ENCODE measurements at regions not wholly inside any gene's neighbourhood (a gene's known extent, or its start where the extent isn't known, plus 50 kb on each side); places are given as distances from the start of the nearest gene placed in this dataset.

GRCh38 chrX:2589186-2590020 lies 88.6 kb upstream of the DHRSX start:
- Mint-ChIP-seq H3K27ac (no peak overlapping the region), H3K4me1 (peaks cover 13% of the 10 kb centered on the region), H3K9me3 (no peaks in the 10 kb centered on the region), H3K4me3 (no peak overlapping the region), H3K27me3 (peaks cover 12% of the 10 kb centered on the region), H3K36me3 (ENCODE audit: low read depth) (no peaks in the 10 kb centered on the region)
- intact Hi-C loops (cut with micrococcal nuclease), result loop anchor here (5.0 kb wide), 1 partner anchor 997 kb away; the partner anchor contains the start of gene AKAP17A
- no peak for DNase-seq

- H3K27ac Mint-ChIP-seq, result no peak overlapping the region
- H3K36me3 Mint-ChIP-seq (ENCODE audit: low read depth), result no peaks in the 10 kb centered on the region
- H3K4me3 Mint-ChIP-seq, result no peak overlapping the region
- H3K9me3 Mint-ChIP-seq, result no peaks in the 10 kb centered on the region
- H3K27me3 Mint-ChIP-seq, result peaks cover 15% of the 10 kb centered on the region
- peaks cover 9% of the 10 kb centered on the region for H3K4me1 Mint-ChIP-seq
- DNase-seq, result no peak
- intact Hi-C loops (cut with micrococcal nuclease), result no loop called here
Observed at GRCh38 chrX:2588049-2588448, 87.3 kb upstream of the DHRSX start.

GRCh38 chrX:2587146-2587545 lies 86.4 kb upstream of the DHRSX start:
- H3K9me3 Mint-ChIP-seq, result no peaks in the 10 kb centered on the region
- intact Hi-C loops (cut with micrococcal nuclease), result no loop called here
- H3K4me1 Mint-ChIP-seq, result peaks cover 4% of the 10 kb centered on the region
- peaks cover 23% of the 10 kb centered on the region for H3K27me3 Mint-ChIP-seq
- no peak for DNase-seq
- no peak overlapping the region for H3K4me3 Mint-ChIP-seq
- no peaks in the 10 kb centered on the region for H3K36me3 Mint-ChIP-seq (ENCODE audit: low read depth)
- no peak overlapping the region for H3K27ac Mint-ChIP-seq

- Mint-ChIP-seq H3K4me1 (peaks cover 3% of the 10 kb centered on the region), H3K27me3 (peaks cover 35% of the 10 kb centered on the region), H3K36me3 (ENCODE audit: low read depth) (no peaks in the 10 kb centered on the region), H3K4me3 (no peak overlapping the region), H3K27ac (no peak overlapping the region), H3K9me3 (no peaks in the 10 kb centered on the region)
- intact Hi-C loops (cut with micrococcal nuclease), result no loop called here
- DNase-seq, result no peak
Observed at GRCh38 chrX:2585158-2585470, 84.3 kb upstream of the DHRSX start.

- H3K27me3 Mint-ChIP-seq, result peaks cover 35% of the 10 kb centered on the region
- H3K36me3 Mint-ChIP-seq (ENCODE audit: low read depth), result no peaks in the 10 kb centered on the region
- no peak for DNase-seq
- H3K4me1 Mint-ChIP-seq, result peaks cover 3% of the 10 kb centered on the region
- peak overlapping the region; percentile 10 for H3K4me3 Mint-ChIP-seq
- no peak overlapping the region for H3K27ac Mint-ChIP-seq
- intact Hi-C loops (cut with micrococcal nuclease), result no loop called here
- H3K9me3 Mint-ChIP-seq, result no peaks in the 10 kb centered on the region
Observed at GRCh38 chrX:2584251-2585157, 83.7 kb upstream of the DHRSX start.

- Mint-ChIP-seq H3K36me3 (ENCODE audit: low read depth) (no peaks in the 10 kb centered on the region), H3K9me3 (no peaks in the 10 kb centered on the region), H3K4me3 (no peak overlapping the region), H3K27me3 (peaks cover 38% of the 10 kb centered on the region), H3K27ac (no peak overlapping the region), H3K4me1 (peaks cover 3% of the 10 kb centered on the region)
- no peak for DNase-seq
- intact Hi-C loops (cut with micrococcal nuclease), result no loop called here
Observed at GRCh38 chrX:2583194-2584162, 82.7 kb upstream of the DHRSX start.

- H3K27ac Mint-ChIP-seq, result no peak overlapping the region
- DNase-seq, result no peak
- H3K36me3 Mint-ChIP-seq (ENCODE audit: low read depth), result no peaks in the 10 kb centered on the region
- intact Hi-C loops (cut with micrococcal nuclease), result no loop called here
- no peak overlapping the region for H3K4me3 Mint-ChIP-seq
- H3K4me1 Mint-ChIP-seq, result peaks cover 3% of the 10 kb centered on the region
- H3K9me3 Mint-ChIP-seq, result no peaks in the 10 kb centered on the region
- H3K27me3 Mint-ChIP-seq, result peaks cover 38% of the 10 kb centered on the region
Observed at GRCh38 chrX:2582667-2583066, 81.9 kb upstream of the DHRSX start.

GRCh38 chrX:2581296-2581695 lies 80.5 kb upstream of the DHRSX start:
- Mint-ChIP-seq H3K4me1 (peaks cover 3% of the 10 kb centered on the region), H3K27ac (no peak overlapping the region), H3K27me3 (peaks cover 36% of the 10 kb centered on the region), H3K9me3 (no peaks in the 10 kb centered on the region), H3K36me3 (ENCODE audit: low read depth) (no peaks in the 10 kb centered on the region), H3K4me3 (no peak overlapping the region)
- no peak for DNase-seq
- intact Hi-C loops (cut with micrococcal nuclease), result no loop called here

GRCh38 chrX:2578864-2579263 lies 78.1 kb upstream of the DHRSX start:
- Mint-ChIP-seq H3K27ac (no peak overlapping the region), H3K27me3 (peaks cover 25% of the 10 kb centered on the region), H3K4me1 (no peaks in the 10 kb centered on the region), H3K4me3 (no peak overlapping the region), H3K36me3 (ENCODE audit: low read depth) (no peaks in the 10 kb centered on the region), H3K9me3 (no peaks in the 10 kb centered on the region)
- intact Hi-C loops (cut with micrococcal nuclease), result no loop called here
- no peak for DNase-seq

- no peaks in the 10 kb centered on the region for H3K9me3 Mint-ChIP-seq
Observed at GRCh38 chrX:2577844-2578466, 77.2 kb upstream of the DHRSX start.

GRCh38 chrX:2576793-2577192 lies 76.0 kb upstream of the DHRSX start:
- intact Hi-C loops (cut with micrococcal nuclease), result no loop called here
- Mint-ChIP-seq H3K27me3 (peaks cover 12% of the 10 kb centered on the region), H3K4me1 (no peaks in the 10 kb centered on the region), H3K4me3 (no peak overlapping the region), H3K9me3 (no peaks in the 10 kb centered on the region), H3K27ac (no peak overlapping the region), H3K36me3 (ENCODE audit: low read depth) (no peaks in the 10 kb centered on the region)
- no peak for DNase-seq

More at GRCh38 chrX:2577844-2578466, 77.2 kb upstream of the DHRSX start:
- Mint-ChIP-seq H3K27ac (no peak overlapping the region), H3K4me3 (no peak overlapping the region), H3K27me3 (peaks cover 23% of the 10 kb centered on the region), H3K36me3 (ENCODE audit: low read depth) (no peaks in the 10 kb centered on the region), H3K4me1 (no peaks in the 10 kb centered on the region)
- intact Hi-C loops (cut with micrococcal nuclease), result no loop called here
- DNase-seq, result no peak

GRCh38 chrX:2574271-2574670 lies 73.5 kb upstream of the DHRSX start:
- Mint-ChIP-seq H3K4me1 (no peaks in the 10 kb centered on the region), H3K27ac (no peak overlapping the region), H3K27me3 (peaks cover 2% of the 10 kb centered on the region), H3K4me3 (no peak overlapping the region), H3K9me3 (peaks cover 7% of the 10 kb centered on the region), H3K36me3 (ENCODE audit: low read depth) (no peaks in the 10 kb centered on the region)
- intact Hi-C loops (cut with micrococcal nuclease), result no loop called here
- DNase-seq, result no peak

GRCh38 chrX:2572740-2573139 lies 72.0 kb upstream of the DHRSX start:
- Mint-ChIP-seq H3K27me3 (no peaks in the 10 kb centered on the region), H3K4me1 (no peaks in the 10 kb centered on the region), H3K36me3 (ENCODE audit: low read depth) (no peaks in the 10 kb centered on the region), H3K4me3 (no peak overlapping the region), H3K27ac (no peak overlapping the region), H3K9me3 (peaks cover 8% of the 10 kb centered on the region)
- intact Hi-C loops (cut with micrococcal nuclease), result no loop called here
- DNase-seq, result no peak
